ENCODE measurements at regions not wholly inside any gene's neighbourhood (a gene's known extent, or its start where the extent isn't known, plus 50 kb on each side); places are given as distances from the start of the nearest gene placed in this dataset.

GRCh38 chr4:108328383-108328732 lies 159.6 kb upstream of the LEF1 start:
- H3K4me2 ChIP-seq (ENCODE audit: low read depth, low read length), result 0 out of 2 replicates have a peak overlapping the region, but pooled peaks have one; percentile 7
- no peaks in the 10 kb centered on the region for H3K9me2 ChIP-seq (replicated peaks; ENCODE audit: insufficient read depth, low read length)
- peaks cover 19% of the 10 kb centered on the region for H3K4me1 ChIP-seq (ENCODE audit: low read length)
- no peaks in the 10 kb centered on the region for H3K79me2 ChIP-seq (ENCODE audit: low read length)
- no peak for DNase-seq
- no peaks in the 10 kb centered on the region for H4K20me1 ChIP-seq (ENCODE audit: insufficient read depth, low read length)
- no peak overlapping the region for H3K9ac ChIP-seq (ENCODE audit: low read length)
- H3F3A ChIP-seq (ENCODE audit: insufficient read depth, low read length), result no peaks in the 10 kb centered on the region
- no peak overlapping the region for H3K4me3 ChIP-seq (ENCODE audit: low read length)
- no peaks in the 10 kb centered on the region for H3K36me3 ChIP-seq (replicated peaks; ENCODE audit: insufficient read depth, low read length)
- H2AFZ ChIP-seq (ENCODE audit: low read length), result no peak overlapping the region
- no peak overlapping the region for H3K27ac ChIP-seq (ENCODE audit: low read length)
- TF ChIP-seq EZH2phosphoT487 (IDR thresholded peaks at IDR 0.05; ENCODE audit: low read length) (no peak), CTCF (IDR thresholded peaks at IDR 0.05; ENCODE audit: low read length) (no peak), EZH2 (optimal IDR thresholded peaks at IDR 0.05; ENCODE audit: low read depth, low read length) (no peak)
- H3K9me3 ChIP-seq (replicated peaks; ENCODE audit: insufficient read depth, low read length), result no peaks in the 10 kb centered on the region
- H3K27me3 ChIP-seq (replicated peaks; ENCODE audit: insufficient read depth, low read length), result no peaks in the 10 kb centered on the region

- Histone ChIP-seq H3K27ac (ENCODE audit: low read length) (no peak overlapping the region), H4K20me1 (ENCODE audit: insufficient read depth, low read length) (no peaks in the 10 kb centered on the region), H3F3A (ENCODE audit: insufficient read depth, low read length) (no peaks in the 10 kb centered on the region), H3K4me3 (ENCODE audit: low read length) (no peak overlapping the region), H3K9me2 (replicated peaks; ENCODE audit: insufficient read depth, low read length) (no peaks in the 10 kb centered on the region), H3K4me1 (ENCODE audit: low read length) (peaks cover 20% of the 10 kb centered on the region), H3K4me2 (ENCODE audit: low read depth, low read length) (0 out of 2 replicates have a peak overlapping the region, but pooled peaks have one; percentile 0), H3K9me3 (replicated peaks; ENCODE audit: insufficient read depth, low read length) (no peaks in the 10 kb centered on the region), H3K79me2 (ENCODE audit: low read length) (no peaks in the 10 kb centered on the region), H3K9ac (ENCODE audit: low read length) (no peak overlapping the region), H3K36me3 (replicated peaks; ENCODE audit: insufficient read depth, low read length) (no peaks in the 10 kb centered on the region), H3K27me3 (replicated peaks; ENCODE audit: insufficient read depth, low read length) (no peaks in the 10 kb centered on the region), H2AFZ (ENCODE audit: low read length) (no peak overlapping the region)
- peak; percentile 20 for DNase-seq
- TF ChIP-seq EZH2 (optimal IDR thresholded peaks at IDR 0.05; ENCODE audit: low read depth, low read length) (no peak), CTCF (IDR thresholded peaks at IDR 0.05; ENCODE audit: low read length) (no peak), EZH2phosphoT487 (IDR thresholded peaks at IDR 0.05; ENCODE audit: low read length) (no peak)
Observed at GRCh38 chr4:108327642-108328382, 159.1 kb upstream of the LEF1 start.

GRCh38 chr4:108325561-108325960 lies 156.8 kb upstream of the LEF1 start:
- H2AFZ ChIP-seq (ENCODE audit: low read length), result no peak overlapping the region
- H3K27ac ChIP-seq (ENCODE audit: low read length), result no peak overlapping the region
- H3F3A ChIP-seq (ENCODE audit: insufficient read depth, low read length), result no peaks in the 10 kb centered on the region
- H3K9me3 ChIP-seq (replicated peaks; ENCODE audit: insufficient read depth, low read length), result no peaks in the 10 kb centered on the region
- TF ChIP-seq CTCF (IDR thresholded peaks at IDR 0.05; ENCODE audit: low read length) (no peak), EZH2 (optimal IDR thresholded peaks at IDR 0.05; ENCODE audit: low read depth, low read length) (no peak), EZH2phosphoT487 (IDR thresholded peaks at IDR 0.05; ENCODE audit: low read length) (no peak)
- H3K9me2 ChIP-seq (replicated peaks; ENCODE audit: insufficient read depth, low read length), result no peaks in the 10 kb centered on the region
- DNase-seq, result no peak
- H3K36me3 ChIP-seq (replicated peaks; ENCODE audit: insufficient read depth, low read length), result no peaks in the 10 kb centered on the region
- peaks cover 20% of the 10 kb centered on the region for H3K4me1 ChIP-seq (ENCODE audit: low read length)
- H3K4me3 ChIP-seq (ENCODE audit: low read length), result no peak overlapping the region
- no peaks in the 10 kb centered on the region for H4K20me1 ChIP-seq (ENCODE audit: insufficient read depth, low read length)
- H3K4me2 ChIP-seq (ENCODE audit: low read depth, low read length), result no peak overlapping the region
- H3K79me2 ChIP-seq (ENCODE audit: low read length), result no peaks in the 10 kb centered on the region
- H3K27me3 ChIP-seq (replicated peaks; ENCODE audit: insufficient read depth, low read length), result no peaks in the 10 kb centered on the region
- H3K9ac ChIP-seq (ENCODE audit: low read length), result no peak overlapping the region

Measured in MM.1S (cell line).